SIG-M5 treated with dmso at 0.1 percent for 504 hours (cell line): ENCODE measurements at regions not wholly inside any gene's neighbourhood (a gene's known extent, or its start where the extent isn't known, plus 50 kb on each side); places are given as distances from the start of the nearest gene placed in this dataset.
A peak's percentile ranks its signal among the peaks of the same experiment; 100 is the strongest.
"Not testable (repeated sequence)": the region's sequence is repeated elsewhere in the genome, so short reads cannot be mapped to it uniquely, and the experiment has no call there.

Experiments used
- DNase-seq: peaks from one replicate; lab custom pipeline; 2025; ENCODE audit not compliant: unreplicated experiment; lab: John Stamatoyannopoulos, UW

DNA sequence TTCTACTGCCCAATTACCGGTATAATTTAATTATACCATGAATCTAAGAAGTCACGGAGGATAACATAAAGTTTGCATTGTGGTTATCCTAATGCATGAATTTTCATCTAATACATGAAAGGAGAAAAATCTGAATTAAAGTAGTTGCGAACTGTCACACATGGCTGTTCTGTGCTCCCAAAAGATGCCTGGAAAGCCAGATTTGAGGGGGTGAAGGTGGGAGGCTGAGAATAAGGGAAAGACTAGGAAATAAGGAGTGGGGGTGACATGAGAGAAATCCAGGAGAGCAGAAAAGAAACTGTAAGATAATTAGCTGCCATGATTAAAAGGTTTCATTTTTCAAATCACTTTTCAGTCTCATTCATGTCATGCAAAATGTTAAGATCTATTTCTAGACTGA, 1582.7 kb downstream of the STIM2 start:
- DNase-seq, result no peak

GRCh38 chr4:28443801-28444412, 1583.3 kb downstream of the STIM2 start:
- DNase-seq, result no peak

GRCh38 chr4:28444886-28445496, 1584.3 kb downstream of the STIM2 start:
- no peak for DNase-seq

DNA sequence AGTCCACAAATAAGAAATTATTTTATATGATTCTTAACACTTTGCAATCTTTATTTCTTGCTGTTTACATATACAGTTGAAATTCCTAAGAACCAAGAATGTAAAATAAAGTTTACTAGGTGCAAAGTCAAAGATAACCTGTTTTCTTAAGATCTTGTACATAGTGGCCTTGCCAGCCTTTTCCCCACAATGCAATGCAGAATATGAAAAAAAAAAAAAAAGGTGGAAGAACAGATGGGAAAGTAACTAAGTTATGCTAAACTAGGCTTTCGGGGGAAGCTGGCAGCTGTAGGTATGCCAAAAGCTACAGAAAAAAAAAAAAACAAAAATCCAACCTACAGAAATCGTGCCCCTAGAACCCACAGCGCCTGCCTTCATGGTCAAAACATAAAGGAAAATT, 1588.4 kb downstream of the STIM2 start:
- DNase-seq, result no peak

GRCh38 chr4:28451346-28451745, 1590.7 kb downstream of the STIM2 start:
- no peak for DNase-seq

- DNase-seq, result no peak
These were observed 1602.4 kb downstream of the STIM2 start for GRCh38 chr4:28462766-28463700.

- DNase-seq, result no peak
These were observed 1604.2 kb downstream of the STIM2 start for GRCh38 chr4:28464823-28465222.

GRCh38 chr4:28466886-28467285, 1606.2 kb downstream of the STIM2 start:
- DNase-seq, result not testable (repeated sequence)

GRCh38 chr4:28469387-28469786, 1608.7 kb downstream of the STIM2 start:
- no peak for DNase-seq

GRCh38 chr4:28469886-28470285, 1609.2 kb downstream of the STIM2 start:
- no peak for DNase-seq

GRCh38 chr4:28475381-28475780, 1614.7 kb downstream of the STIM2 start:
- DNase-seq, result no peak

DNA sequence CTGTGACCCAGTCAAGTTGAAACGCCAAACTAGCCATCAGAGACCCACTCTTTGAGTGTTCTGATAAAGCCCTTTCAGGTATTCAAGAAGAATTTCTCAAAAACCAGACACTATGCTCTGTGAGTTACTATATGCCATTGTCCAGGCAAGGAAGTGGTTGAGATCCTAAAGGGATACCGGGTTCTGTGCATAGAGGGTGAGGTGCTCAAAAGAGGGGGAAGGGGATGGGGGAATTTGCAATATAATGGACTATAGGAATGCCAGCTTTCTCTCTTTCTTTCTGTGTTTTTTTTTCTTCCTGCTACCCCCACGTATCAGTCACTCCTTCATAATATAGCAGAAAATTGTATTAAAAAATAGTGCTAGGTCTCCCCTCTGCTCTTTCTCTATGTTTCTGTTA, 1619.0 kb downstream of the STIM2 start:
- no peak for DNase-seq

- DNase-seq, result peak; percentile 5
These were observed 1620.9 kb downstream of the STIM2 start for GRCh38 chr4:28481565-28481964.

DNA sequence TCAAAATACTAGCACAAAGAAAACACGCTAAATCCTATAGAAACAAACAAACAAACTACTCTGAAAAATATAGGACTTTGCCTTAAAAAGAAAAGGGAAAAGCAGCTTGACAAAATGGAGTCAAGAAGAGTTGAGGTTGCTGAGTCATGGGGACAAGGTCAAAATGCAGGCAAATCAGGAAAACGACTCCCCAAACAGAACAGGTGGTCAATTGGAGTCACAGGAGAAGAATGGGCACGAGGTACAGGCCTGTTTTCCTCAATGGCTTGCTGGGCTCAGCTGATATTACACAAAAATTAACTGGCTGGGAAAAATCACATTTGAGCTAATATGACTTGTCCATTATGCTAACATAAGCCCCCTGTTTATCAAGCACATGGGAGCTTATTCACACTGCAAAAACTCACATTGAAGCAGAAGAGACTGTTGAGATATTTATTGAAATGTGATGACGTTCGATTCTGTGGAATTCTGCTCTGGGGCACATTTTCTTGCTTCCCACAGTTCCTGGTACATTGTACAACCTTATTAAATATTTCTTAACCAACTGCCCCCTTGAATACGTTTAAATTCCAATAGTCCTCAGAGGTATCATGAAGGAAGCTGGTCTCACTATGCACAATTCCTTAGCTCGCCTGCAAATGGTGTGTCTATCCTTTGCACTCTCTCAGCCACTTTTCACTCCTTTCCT, 1622.1 kb downstream of the STIM2 start:
- DNase-seq, result no peak

DNA sequence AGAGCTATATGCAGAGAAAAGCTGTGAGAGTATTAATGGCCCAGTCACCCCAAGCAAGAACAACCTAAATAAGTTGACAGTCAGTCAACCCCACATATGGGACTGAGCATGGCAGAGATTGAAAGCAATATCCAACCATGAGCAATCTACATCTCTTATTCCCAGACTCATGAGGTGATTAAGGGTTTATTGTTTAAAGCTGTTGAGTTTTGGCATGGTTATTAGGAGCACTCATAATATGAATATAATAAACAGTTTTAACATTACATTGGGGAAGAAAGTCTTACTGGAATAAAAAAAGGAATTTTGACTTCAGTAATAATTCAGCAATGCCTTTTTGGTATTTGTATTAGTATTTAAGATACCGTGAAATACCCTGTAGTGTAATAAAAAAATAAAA, 1627.4 kb downstream of the STIM2 start:
- DNase-seq, result no peak

DNA sequence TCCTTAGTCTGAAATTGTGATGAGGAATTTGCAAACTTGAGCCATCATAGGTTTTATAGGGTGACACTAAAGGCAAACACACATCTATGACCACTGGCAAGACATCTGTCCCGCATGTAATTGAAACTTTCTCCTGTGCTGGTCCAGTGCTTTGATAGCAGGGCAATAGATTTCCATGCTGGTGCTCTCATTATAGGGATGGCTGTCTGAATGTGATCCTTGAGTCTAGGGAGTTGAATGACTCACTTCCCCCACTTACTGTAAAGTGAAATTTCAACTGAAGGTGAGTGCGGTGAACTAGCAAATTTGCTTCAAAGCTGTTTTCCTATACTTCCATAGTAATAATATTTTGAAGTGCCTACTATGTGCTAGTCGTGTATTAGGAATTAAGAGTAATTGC, 1630.0 kb downstream of the STIM2 start:
- no peak for DNase-seq

- no peak for DNase-seq
These were observed 1644.4 kb downstream of the STIM2 start for GRCh38 chr4:28505064-28505463.

GRCh38 chr4:28508636-28509035, 1648.0 kb downstream of the STIM2 start:
- DNase-seq, result no peak

- not testable (repeated sequence) for DNase-seq
These were observed 1654.1 kb downstream of the STIM2 start for GRCh38 chr4:28514766-28515165.

DNA sequence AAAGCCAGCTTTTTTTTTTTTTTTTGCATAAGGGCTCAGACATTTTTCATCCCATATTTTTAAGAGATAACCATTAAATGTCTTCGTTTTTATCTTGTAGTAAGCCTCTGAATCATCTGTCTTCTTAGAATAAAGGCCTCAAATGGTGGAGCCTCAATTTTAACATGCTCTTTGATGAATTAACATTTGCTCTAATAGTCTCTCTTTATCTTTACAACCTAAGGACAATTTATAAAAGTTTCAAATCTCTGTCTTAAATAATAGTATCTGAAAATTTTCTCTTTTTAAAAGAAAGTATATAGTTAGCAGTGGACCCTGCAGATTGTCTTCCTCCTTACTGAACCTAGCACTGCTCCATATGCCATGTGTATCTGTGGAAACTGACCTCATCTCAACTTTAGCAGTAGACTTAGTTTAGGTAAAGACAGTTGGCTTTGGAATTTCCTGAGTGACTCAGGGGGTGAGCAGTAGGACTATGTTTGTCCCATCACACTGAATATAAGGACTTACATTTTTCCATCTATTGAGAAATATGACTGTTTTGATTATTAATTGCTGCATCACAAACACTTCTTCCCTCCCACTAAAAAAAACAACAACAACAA, 1658.0 kb downstream of the STIM2 start:
- no peak for DNase-seq

GRCh38 chr4:28523681-28524190, 1663.1 kb downstream of the STIM2 start:
- DNase-seq, result no peak
